GM12873 (cell line): ENCODE measurements at regions not wholly inside any gene's neighbourhood (a gene's known extent, or its start where the extent isn't known, plus 50 kb on each side); places are given as distances from the start of the nearest gene placed in this dataset.

Experiments
- CTCF ChIP-seq: IDR thresholded peaks from 2 replicates; pipeline ENCODE4 v1.5.1; 2012; ENCODE audit warnings: low read depth, mild to moderate bottlenecking, moderate library complexity, low read length, control low read depth; ENCODE audit not compliant: insufficient read depth; ENCODE audit errors: missing control alignments

- TF ChIP-seq CTCF: no peak
Observed at GRCh38 chr7:155195939-155196523, 101.6 kb upstream of the INSIG1 start.

- TF ChIP-seq CTCF: no peak
Observed at GRCh38 chr7:155198196-155198892, 99.3 kb upstream of the INSIG1 start.

- TF ChIP-seq CTCF: no peak
Observed at GRCh38 chr7:155198901-155199845, 98.5 kb upstream of the INSIG1 start.

- TF ChIP-seq CTCF: no peak
Observed at GRCh38 chr7:155201325-155202087, 96.2 kb upstream of the INSIG1 start.

- TF ChIP-seq CTCF: no peak
Observed at GRCh38 chr7:155202106-155202871, 95.4 kb upstream of the INSIG1 start.

- no peak for TF ChIP-seq CTCF
Observed at GRCh38 chr7:155203059-155203881, 94.4 kb upstream of the INSIG1 start.
